Tibial artery (tissue), 4 donors: ENCODE measurements at regions not wholly inside any gene's neighbourhood (a gene's known extent, or its start where the extent isn't known, plus 50 kb on each side); places are given as distances from the start of the nearest gene placed in this dataset.

Experiments
- DNase-seq, 2 donors: peaks; one replicate each; pipeline ENCODE4 v3.0.0-alpha.2; 2019
- H3K27ac ChIP-seq, 2 donors: fragments of 200-600 bp; sonication (generic) in 1 of 2; 1 replicate in 1 of 2; 2 replicates in 1 of 2; pipeline ENCODE4 v1.5.1; 2018 to 2019; ENCODE audit warnings: mild to moderate bottlenecking in 1 of 2
- H3K27me3 ChIP-seq, 2 donors: fragments of 200-600 bp; sonication (generic) in 1 of 2; one replicate each; pipeline versions ENCODE4 v1.5.1 to v1.6.0; 2016 to 2019
- H3K36me3 ChIP-seq, 3 donors: fragments of 200-600 bp; sonication (generic) in 2 of 3; one replicate each; pipeline ENCODE4 v1.5.1; 2016 to 2019; ENCODE audit warnings: mild to moderate bottlenecking in 2 of 3
- H3K4me1 ChIP-seq, 4 donors: fragments of 200-600 bp; sonication (generic) in 2 of 4; 1 replicate in 3 of 4; 2 replicates in 1 of 4; pipeline ENCODE4 v1.5.1; 2016 to 2019
- H3K4me3 ChIP-seq, 2 donors: fragments of 200-600 bp; sonication (generic) in 1 of 2; 1 replicate in 1 of 2; 2 replicates in 1 of 2; pipeline ENCODE4 v1.5.1; 2018 to 2019; ENCODE audit warnings: mild to moderate bottlenecking in 2 of 2
- H3K9me3 ChIP-seq, 3 donors: fragments of 200-600 bp; sonication (generic) in 1 of 3; one replicate each; pipeline ENCODE4 v1.5.1; 2016 to 2019
- CTCF ChIP-seq, 2 experiments: fragments of 200-600 bp in 1 of 2; fragments of 450-650 bp in 1 of 2; IDR thresholded peaks; one replicate each; pipeline ENCODE4 v1.5.1; 2017 to 2019; ENCODE audit warnings: antibody characterized with exemption in 2 of 2, mild to moderate bottlenecking in 1 of 2, moderate library complexity in 1 of 2
- intact Hi-C: fragments of 100-400 bp; cut with DNase I; formaldehyde crosslinking; loops from one replicate; pipeline ENCODE4 v1.15.0; 2023; ENCODE audit warnings: low total_unique reads

- Histone ChIP-seq H3K27ac (no peak overlapping the region), H3K4me1 (no peaks in the 10 kb centered on the region), H3K9me3 (no peaks in the 10 kb centered on the region), H3K27me3 (no peaks in the 10 kb centered on the region), H3K36me3 (no peaks in the 10 kb centered on the region), H3K4me3 (no peak overlapping the region)
- TF ChIP-seq CTCF (IDR thresholded peaks at IDR 0.05) = no peak
- no peak for DNase-seq
- intact Hi-C loops = no loop called here
These were observed 285.2 kb upstream of the ARX start for GRCh38 chrX:25300994-25301393.

- H3K9me3 ChIP-seq = no peaks in the 10 kb centered on the region
- intact Hi-C loops = no loop called here
- H3K4me3 ChIP-seq = no peak overlapping the region
- H3K27ac ChIP-seq = no peak overlapping the region
- H3K4me1 ChIP-seq = no peaks in the 10 kb centered on the region
- no peak for DNase-seq
- no peak for TF ChIP-seq CTCF (IDR thresholded peaks at IDR 0.05)
- no peaks in the 10 kb centered on the region for H3K27me3 ChIP-seq
- H3K36me3 ChIP-seq = no peaks in the 10 kb centered on the region
These were observed 281.1 kb upstream of the ARX start for GRCh38 chrX:25296850-25297249.

- no peaks in the 10 kb centered on the region for H3K36me3 ChIP-seq
- no peak for DNase-seq
- no peaks in the 10 kb centered on the region for H3K9me3 ChIP-seq
- H3K4me1 ChIP-seq = no peaks in the 10 kb centered on the region
- H3K27ac ChIP-seq = no peak overlapping the region
- H3K27me3 ChIP-seq = no peaks in the 10 kb centered on the region
- intact Hi-C loops = no loop called here
- H3K4me3 ChIP-seq = no peak overlapping the region
- no peak for TF ChIP-seq CTCF (IDR thresholded peaks at IDR 0.05)
These were observed 279.7 kb upstream of the ARX start for GRCh38 chrX:25295466-25295865.

- H3K9me3 ChIP-seq = no peaks in the 10 kb centered on the region
- no peaks in the 10 kb centered on the region for H3K27me3 ChIP-seq
- H3K36me3 ChIP-seq = no peaks in the 10 kb centered on the region
- TF ChIP-seq CTCF (IDR thresholded peaks at IDR 0.05) = no peak
- intact Hi-C loops = no loop called here
- DNase-seq = no peak
- no peak overlapping the region for H3K4me3 ChIP-seq
- H3K4me1 ChIP-seq = no peaks in the 10 kb centered on the region
- no peak overlapping the region for H3K27ac ChIP-seq
These were observed 274.4 kb upstream of the ARX start for GRCh38 chrX:25290132-25290531.

- DNase-seq = no peak
- intact Hi-C loops = no loop called here
- H3K27ac ChIP-seq = no peak overlapping the region
- no peaks in the 10 kb centered on the region for H3K27me3 ChIP-seq
- TF ChIP-seq CTCF (IDR thresholded peaks at IDR 0.05) = no peak
- H3K4me3 ChIP-seq = no peak overlapping the region
- no peaks in the 10 kb centered on the region for H3K9me3 ChIP-seq
- H3K4me1 ChIP-seq = no peaks in the 10 kb centered on the region
- H3K36me3 ChIP-seq = no peaks in the 10 kb centered on the region
These were observed 272.9 kb upstream of the ARX start for GRCh38 chrX:25288676-25289075.

- TF ChIP-seq CTCF (IDR thresholded peaks at IDR 0.05) = no peak
- intact Hi-C loops = no loop called here
- no peak for DNase-seq
These were observed 271.8 kb upstream of the ARX start for GRCh38 chrX:25287521-25287920.

More at GRCh38 chrX:25287521-25287920, 271.8 kb upstream of the ARX start:
- H3K36me3 ChIP-seq = no peaks in the 10 kb centered on the region
- H3K27me3 ChIP-seq = no peaks in the 10 kb centered on the region
- H3K4me1 ChIP-seq = no peaks in the 10 kb centered on the region
- no peak overlapping the region for H3K27ac ChIP-seq
- no peak overlapping the region for H3K4me3 ChIP-seq
- no peaks in the 10 kb centered on the region for H3K9me3 ChIP-seq
